ENCODE measurements at regions not wholly inside any gene's neighbourhood (a gene's known extent, or its start where the extent isn't known, plus 50 kb on each side); places are given as distances from the start of the nearest gene placed in this dataset.
"Not testable (repeated sequence)": the region's sequence is repeated elsewhere in the genome, so short reads cannot be mapped to it uniquely, and the experiment has no call there.

DNA sequence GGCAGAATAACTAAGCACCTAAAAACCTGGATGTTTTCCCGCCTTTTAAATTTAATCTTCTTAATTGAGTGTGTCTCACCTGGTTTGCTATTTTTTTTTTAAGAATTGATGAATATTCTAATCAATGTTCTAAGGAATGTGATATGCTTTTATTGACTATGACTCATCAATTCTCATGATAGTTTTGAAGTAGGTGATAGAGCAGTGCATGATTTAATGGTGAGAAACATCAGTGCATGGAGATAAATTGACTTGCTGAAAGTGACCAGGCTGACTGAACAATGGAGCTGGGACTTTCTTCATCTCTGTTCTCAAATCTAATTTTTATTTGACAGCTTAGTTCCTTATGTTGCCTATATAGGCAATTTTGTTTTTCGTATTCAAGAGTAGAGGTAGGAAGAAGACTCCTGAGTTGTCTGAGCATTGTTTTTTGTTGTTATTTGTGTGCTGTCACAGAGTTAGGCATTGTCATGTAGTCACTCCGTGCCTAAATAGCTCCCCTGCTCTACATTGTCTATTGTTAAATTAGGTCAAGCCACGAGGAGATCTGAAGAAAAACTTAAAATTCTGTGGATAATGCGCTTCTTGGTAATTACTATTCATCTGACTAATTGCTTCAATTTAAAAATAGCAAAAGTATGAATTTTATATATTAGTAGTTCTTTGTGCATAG lies 59.0 kb upstream of the NUTM2F start:
- H3K9me3 ChIP-seq; H3K4me1 ChIP-seq; H3K4me3 ChIP-seq (ENCODE audit: low read depth, low read length); DNase-seq; H3K27me3 ChIP-seq; H3K36me3 ChIP-seq: not testable (repeated sequence)

GRCh38 chr9:94388011-94388406 lies 59.6 kb upstream of the NUTM2F start:
- H3K9me3 ChIP-seq; H3K27me3 ChIP-seq; H3K4me1 ChIP-seq; DNase-seq; H3K36me3 ChIP-seq; H3K4me3 ChIP-seq (ENCODE audit: low read depth, low read length): not testable (repeated sequence)

GRCh38 chr9:94390425-94391098 lies 62.1 kb upstream of the NUTM2F start:
- H3K4me3 ChIP-seq (ENCODE audit: low read depth, low read length); H3K27me3 ChIP-seq; H3K36me3 ChIP-seq; H3K9me3 ChIP-seq; H3K4me1 ChIP-seq; DNase-seq: not testable (repeated sequence)

GRCh38 chr9:94392971-94393624 lies 64.7 kb upstream of the NUTM2F start:
- H3K36me3 ChIP-seq; DNase-seq; H3K9me3 ChIP-seq; H3K4me1 ChIP-seq; H3K4me3 ChIP-seq (ENCODE audit: low read depth, low read length); H3K27me3 ChIP-seq: not testable (repeated sequence)

DNA sequence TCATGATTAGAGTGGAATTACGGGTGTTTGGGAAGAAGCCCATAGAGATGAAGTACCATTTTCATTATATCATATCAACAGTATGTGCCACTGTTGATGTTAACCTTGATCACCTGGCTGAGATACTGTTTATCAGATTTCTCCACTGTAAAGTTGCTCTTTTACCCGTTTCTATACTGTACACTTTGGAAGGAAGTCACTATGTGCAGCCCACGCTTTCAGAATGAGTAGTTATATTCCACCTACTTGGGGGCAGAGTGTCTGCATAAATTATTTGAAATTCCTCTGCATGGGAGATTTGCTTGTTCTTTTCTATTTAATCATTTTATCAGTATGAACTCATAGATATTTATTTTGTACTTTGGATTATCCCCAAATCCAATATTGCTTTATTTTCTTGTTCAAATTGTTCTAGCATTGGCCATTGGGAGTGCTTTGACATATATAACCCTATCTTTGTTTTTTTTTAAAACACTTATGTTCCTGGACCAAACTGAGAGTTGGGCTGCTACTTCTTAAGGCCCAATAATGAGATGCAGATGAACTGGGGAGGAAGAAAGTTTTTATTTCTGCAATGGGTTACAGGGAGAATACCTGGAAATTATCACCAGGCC lies 69.4 kb upstream of the NUTM2F start:
- not testable (repeated sequence) for H3K9me3 ChIP-seq; H3K4me1 ChIP-seq; H3K36me3 ChIP-seq; H3K4me3 ChIP-seq (ENCODE audit: low read depth, low read length); H3K27me3 ChIP-seq; DNase-seq

- not testable (repeated sequence) for DNase-seq; H3K36me3 ChIP-seq; H3K4me3 ChIP-seq (ENCODE audit: low read depth, low read length); H3K27me3 ChIP-seq; H3K4me1 ChIP-seq; H3K9me3 ChIP-seq
Observed at GRCh38 chr9:94400461-94400860, 72.0 kb upstream of the NUTM2F start.

DNA sequence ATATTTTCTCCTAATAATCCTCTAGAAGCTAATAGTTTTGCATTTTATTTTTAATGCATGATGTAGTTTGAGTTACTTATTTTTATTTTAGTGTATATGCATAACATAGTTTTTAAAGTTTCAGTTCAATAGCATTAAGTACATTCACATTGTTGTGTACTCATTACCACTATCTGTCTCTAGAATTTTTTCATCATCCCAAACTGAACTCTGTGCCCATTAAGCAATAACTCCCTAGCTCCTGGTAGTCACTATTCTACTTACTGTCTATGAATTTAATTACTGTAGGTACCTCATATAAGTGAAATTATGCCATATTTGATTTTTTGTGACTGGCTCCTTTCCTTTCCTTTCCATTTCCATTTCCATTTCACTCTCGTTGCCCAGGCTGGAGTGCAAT lies 74.4 kb upstream of the NUTM2F start:
- H3K27me3 ChIP-seq; H3K4me3 ChIP-seq (ENCODE audit: low read depth, low read length): not testable (repeated sequence)

DNA sequence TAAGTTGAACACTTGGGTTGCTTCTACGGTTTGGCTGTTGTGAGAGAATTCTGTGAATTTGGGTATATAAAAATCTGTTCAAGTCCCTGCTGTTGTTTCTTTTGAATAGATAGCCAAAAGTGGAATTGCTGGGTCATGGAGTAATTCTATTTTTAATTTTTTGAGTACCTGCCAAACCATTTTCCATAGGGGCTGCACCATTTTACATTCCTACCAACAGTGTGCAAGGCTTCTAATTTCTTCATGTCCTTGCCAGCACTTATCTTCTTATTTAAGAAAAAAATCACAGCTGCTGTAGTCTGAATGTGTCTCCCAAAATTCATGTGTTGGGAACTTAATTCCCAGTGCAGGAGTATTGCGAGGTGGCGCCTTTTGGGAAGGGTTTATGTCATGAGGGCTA lies 75.1 kb upstream of the NUTM2F start:
- DNase-seq = not testable (repeated sequence)

More for the DNA sequence above, 74.4 kb upstream of the NUTM2F start:
- H3K9me3 ChIP-seq, H3K36me3 ChIP-seq, DNase-seq, H3K4me1 ChIP-seq: not testable (repeated sequence)

GRCh38 chr9:94413665-94414064 lies 85.2 kb upstream of the NUTM2F start:
- not testable (repeated sequence) for H3K36me3 ChIP-seq; H3K4me3 ChIP-seq (ENCODE audit: low read depth, low read length); H3K9me3 ChIP-seq; DNase-seq; H3K27me3 ChIP-seq; H3K4me1 ChIP-seq

More for the DNA sequence above, 75.1 kb upstream of the NUTM2F start:
- not testable (repeated sequence) for H3K4me1 ChIP-seq; H3K36me3 ChIP-seq; H3K27me3 ChIP-seq; H3K9me3 ChIP-seq; H3K4me3 ChIP-seq (ENCODE audit: low read depth, low read length)

GRCh38 chr9:94415111-94415510 lies 86.7 kb upstream of the NUTM2F start:
- H3K27me3 ChIP-seq; H3K4me1 ChIP-seq; H3K9me3 ChIP-seq; H3K36me3 ChIP-seq; DNase-seq; H3K4me3 ChIP-seq (ENCODE audit: low read depth, low read length): not testable (repeated sequence)

DNA sequence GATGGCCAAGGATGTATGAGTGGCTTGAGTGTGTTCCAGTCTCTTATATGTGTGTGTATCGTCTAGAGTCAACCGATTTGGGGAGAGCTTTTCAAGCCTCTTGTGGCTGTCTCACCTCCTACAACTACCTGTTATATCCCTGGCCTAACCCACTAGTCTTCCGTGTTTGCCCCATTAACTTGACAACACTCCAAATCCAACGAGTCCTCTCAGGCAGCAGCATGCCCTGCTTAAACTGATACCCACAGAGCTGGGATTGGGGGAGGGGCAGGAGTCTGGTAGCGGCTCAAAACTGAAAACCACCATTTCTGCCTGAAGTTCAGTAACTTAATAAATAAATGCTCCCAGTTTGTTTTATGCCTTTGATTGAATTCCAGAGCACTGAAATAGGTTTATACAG lies 91.7 kb upstream of the NUTM2F start:
- H3K4me3 ChIP-seq (ENCODE audit: low read depth, low read length); H3K27me3 ChIP-seq; H3K36me3 ChIP-seq; H3K4me1 ChIP-seq; H3K9me3 ChIP-seq: not testable (repeated sequence)
- DNase-seq = peak; percentile 19

GRCh38 chr9:94421951-94422350 lies 93.5 kb upstream of the NUTM2F start:
- DNase-seq; H3K4me1 ChIP-seq; H3K9me3 ChIP-seq; H3K27me3 ChIP-seq; H3K36me3 ChIP-seq; H3K4me3 ChIP-seq (ENCODE audit: low read depth, low read length): not testable (repeated sequence)

DNA sequence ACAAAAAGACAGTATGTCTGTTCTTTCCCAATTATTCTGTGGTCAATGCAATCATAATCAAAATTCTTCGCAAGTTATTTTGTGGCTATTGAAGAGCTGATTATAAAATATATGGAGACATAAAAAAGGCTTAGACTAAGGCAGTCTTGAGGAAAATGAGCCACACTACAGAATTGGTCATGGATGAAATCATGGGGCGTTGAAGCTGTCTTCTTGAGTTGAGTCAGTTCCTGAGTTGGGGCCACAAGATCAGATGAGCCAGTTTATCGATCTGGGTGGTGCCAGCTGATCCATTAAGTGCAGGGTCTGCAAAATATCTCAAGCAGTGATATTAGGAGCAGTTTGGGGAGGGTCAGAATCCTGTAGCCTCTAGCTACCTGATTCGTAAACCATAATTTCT lies 96.9 kb upstream of the NUTM2F start:
- H3K9me3 ChIP-seq; H3K4me1 ChIP-seq; H3K27me3 ChIP-seq; DNase-seq; H3K36me3 ChIP-seq; H3K4me3 ChIP-seq (ENCODE audit: low read depth, low read length): not testable (repeated sequence)

- not testable (repeated sequence) for H3K4me3 ChIP-seq (ENCODE audit: low read depth, low read length); DNase-seq; H3K4me1 ChIP-seq; H3K36me3 ChIP-seq; H3K9me3 ChIP-seq; H3K27me3 ChIP-seq
Observed at GRCh38 chr9:94437128-94437527, 108.7 kb upstream of the NUTM2F start.

GRCh38 chr9:94438336-94438735 lies 109.9 kb upstream of the NUTM2F start:
- not testable (repeated sequence) for H3K36me3 ChIP-seq; H3K4me1 ChIP-seq; DNase-seq; H3K9me3 ChIP-seq; H3K4me3 ChIP-seq (ENCODE audit: low read depth, low read length); H3K27me3 ChIP-seq

DNA sequence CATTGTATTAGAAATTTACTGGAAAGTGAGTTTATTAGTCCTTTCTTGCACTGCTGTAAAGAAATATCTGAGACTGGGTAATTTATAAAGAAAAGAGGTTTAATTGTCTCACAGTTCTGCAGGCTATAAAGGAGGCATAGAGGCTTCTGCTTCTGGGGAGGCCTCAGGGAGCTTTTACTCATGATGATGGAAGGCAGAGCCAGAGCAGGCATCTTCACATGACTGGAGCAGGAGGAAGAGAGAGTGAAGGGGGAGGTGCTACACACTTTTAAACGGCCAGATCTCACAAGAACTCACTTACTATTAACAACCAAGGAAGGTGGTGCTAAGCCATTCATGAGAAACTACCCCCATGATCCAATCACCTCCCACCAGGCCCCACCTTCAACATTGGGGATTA lies 112.7 kb upstream of the NUTM2F start:
- H3K9me3 ChIP-seq; H3K27me3 ChIP-seq; H3K4me3 ChIP-seq (ENCODE audit: low read depth, low read length); H3K4me1 ChIP-seq; DNase-seq: not testable (repeated sequence)
- peaks cover 13% of the 10 kb centered on the region for H3K36me3 ChIP-seq
